Esophagus muscularis mucosa (tissue), 3 donors: ENCODE measurements at regions not wholly inside any gene's neighbourhood (a gene's known extent, or its start where the extent isn't known, plus 50 kb on each side); places are given as distances from the start of the nearest gene placed in this dataset.

ENCODE experiments used
- POLR2A ChIP-seq: fragments of 450-650 bp; IDR thresholded peaks from one replicate; pipeline ENCODE4 v1.6.1; 2017; ENCODE audit warnings: antibody characterized with exemption, moderate library complexity, mild to moderate bottlenecking, low read depth
- TF ChIP-seq, protein P1 (sequence below), 3 experiments: fragments of 200-600 bp in 2 of 3; fragments of 450-650 bp in 1 of 3; sonication (generic) in 2 of 3; IDR thresholded peaks; one replicate each; pipeline ENCODE4 v1.5.1; 2017 to 2019; ENCODE audit warnings: antibody characterized with exemption in 3 of 3, mild to moderate bottlenecking in 2 of 3, moderate library complexity in 1 of 3

DNA sequence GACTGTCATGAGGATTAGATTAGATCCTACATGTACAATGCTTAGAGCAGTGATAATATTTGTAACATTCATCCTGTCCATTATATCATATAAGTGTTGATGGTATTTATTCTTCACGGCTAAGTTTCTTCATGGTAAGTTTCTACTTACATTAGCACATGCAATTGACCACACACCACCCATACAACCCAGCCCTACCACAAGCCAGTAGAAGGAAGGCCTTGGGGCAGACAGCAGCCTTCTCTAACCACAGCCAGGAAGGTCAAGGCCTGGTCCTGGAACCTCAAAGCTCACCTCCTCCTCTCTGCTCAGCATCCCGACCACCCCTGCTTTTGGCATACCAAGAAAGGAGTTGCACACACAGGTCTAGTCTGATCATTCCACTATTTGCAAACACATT lies 245.2 kb upstream of the SDK2 start:
- TF ChIP-seq, protein P1, sequence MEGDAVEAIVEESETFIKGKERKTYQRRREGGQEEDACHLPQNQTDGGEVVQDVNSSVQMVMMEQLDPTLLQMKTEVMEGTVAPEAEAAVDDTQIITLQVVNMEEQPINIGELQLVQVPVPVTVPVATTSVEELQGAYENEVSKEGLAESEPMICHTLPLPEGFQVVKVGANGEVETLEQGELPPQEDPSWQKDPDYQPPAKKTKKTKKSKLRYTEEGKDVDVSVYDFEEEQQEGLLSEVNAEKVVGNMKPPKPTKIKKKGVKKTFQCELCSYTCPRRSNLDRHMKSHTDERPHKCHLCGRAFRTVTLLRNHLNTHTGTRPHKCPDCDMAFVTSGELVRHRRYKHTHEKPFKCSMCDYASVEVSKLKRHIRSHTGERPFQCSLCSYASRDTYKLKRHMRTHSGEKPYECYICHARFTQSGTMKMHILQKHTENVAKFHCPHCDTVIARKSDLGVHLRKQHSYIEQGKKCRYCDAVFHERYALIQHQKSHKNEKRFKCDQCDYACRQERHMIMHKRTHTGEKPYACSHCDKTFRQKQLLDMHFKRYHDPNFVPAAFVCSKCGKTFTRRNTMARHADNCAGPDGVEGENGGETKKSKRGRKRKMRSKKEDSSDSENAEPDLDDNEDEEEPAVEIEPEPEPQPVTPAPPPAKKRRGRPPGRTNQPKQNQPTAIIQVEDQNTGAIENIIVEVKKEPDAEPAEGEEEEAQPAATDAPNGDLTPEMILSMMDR (IDR thresholded peaks at IDR 0.05) = no peak
- no peak for TF ChIP-seq POLR2A
